Hepatocyte (in vitro differentiated cells): ENCODE measurements at regions not wholly inside any gene's neighbourhood (a gene's known extent, or its start where the extent isn't known, plus 50 kb on each side); places are given as distances from the start of the nearest gene placed in this dataset.
"Not testable (repeated sequence)": the region's sequence is repeated elsewhere in the genome, so short reads cannot be mapped to it uniquely, and the experiment has no call there.

Experiments
- DNase-seq: peaks from one replicate; pipeline ENCODE4 v3.0.0-alpha.2; 2016; ENCODE audit warnings: low spot score
- H2AFZ ChIP-seq: fragments of 200-600 bp; sonication (generic); 2 replicates; pipeline ENCODE4 v1.6.0; 2016; ENCODE audit warnings: antibody characterized with exemption, mild to moderate bottlenecking
- H3K27ac ChIP-seq: fragments of 200-600 bp; sonication (generic); 2 replicates; pipeline ENCODE4 v1.5.1; 2016; ENCODE audit warnings: mild to moderate bottlenecking
- H3K27me3 ChIP-seq: fragments of 200-600 bp; sonication (generic); 2 replicates; pipeline ENCODE4 v1.6.1; 2016
- H3K36me3 ChIP-seq: fragments of 200-600 bp; sonication (generic); replicated peaks from 2 replicates; pipeline ENCODE4 v1.5.1; 2016; ENCODE audit warnings: low read depth; ENCODE audit not compliant: insufficient read depth
- H3K4me1 ChIP-seq: fragments of 200-600 bp; sonication (generic); 2 replicates; pipeline ENCODE4 v1.5.1; 2016; ENCODE audit warnings: mild to moderate bottlenecking, moderate library complexity; ENCODE audit not compliant: insufficient read depth
- H3K4me2 ChIP-seq: fragments of 200-600 bp; sonication (generic); 2 replicates; pipeline ENCODE4 v1.6.0; 2016
- H3K4me3 ChIP-seq: fragments of 200-600 bp; sonication (generic); 2 replicates; pipeline ENCODE4 v1.5.1; 2016; ENCODE audit warnings: mild to moderate bottlenecking
- H3K79me2 ChIP-seq: fragments of 200-600 bp; sonication (generic); 2 replicates; pipeline ENCODE4 v1.6.0; 2017; ENCODE audit warnings: mild to moderate bottlenecking
- H3K9me2 ChIP-seq: fragments of 200-600 bp; sonication (generic); replicated peaks from 2 replicates; pipeline ENCODE4 v1.6.0; 2017; ENCODE audit warnings: mild to moderate bottlenecking; ENCODE audit not compliant: insufficient read depth
- H3K9me3 ChIP-seq: fragments of 200-600 bp; sonication (generic); 2 replicates; pipeline ENCODE4 v1.5.1; 2016; ENCODE audit warnings: low read depth, mild to moderate bottlenecking
- H4K20me1 ChIP-seq: fragments of 200-600 bp; sonication (generic); 2 replicates; pipeline ENCODE4 v1.6.0; 2016; ENCODE audit warnings: mild to moderate bottlenecking; ENCODE audit not compliant: insufficient read depth, poor library complexity, severe bottlenecking
- EZH2 ChIP-seq: fragments of 200-600 bp; sonication (generic); IDR thresholded peaks from 2 replicates; pipeline ENCODE4 v1.6.1; 2016; ENCODE audit warnings: antibody characterized with exemption, mild to moderate bottlenecking, borderline replicate concordance
- EZH2phosphoT487 ChIP-seq: fragments of 200-600 bp; sonication (generic); IDR thresholded peaks from one replicate; pipeline ENCODE4 v1.6.1; 2018; ENCODE audit warnings: antibody characterized with exemption, mild to moderate bottlenecking, low read depth, moderate library complexity; ENCODE audit not compliant: unreplicated experiment, severe bottlenecking
- WGBS: methylation state at CpG from one replicate; pipeline ENCODE4 v1.1.6; 2016; ENCODE audit warnings: low lambda C conversion rate; ENCODE audit errors: missing lambda C conversion rate; 5-methylcytosine and 5-hydroxymethylcytosine counted together
- TF ChIP-seq, protein P1 (sequence below): fragments of 200-600 bp; sonication (generic); IDR thresholded peaks from 2 replicates; pipeline ENCODE4 v1.5.1; 2016; ENCODE audit warnings: antibody characterized with exemption, mild to moderate bottlenecking; ENCODE audit not compliant: poor library complexity

DNA sequence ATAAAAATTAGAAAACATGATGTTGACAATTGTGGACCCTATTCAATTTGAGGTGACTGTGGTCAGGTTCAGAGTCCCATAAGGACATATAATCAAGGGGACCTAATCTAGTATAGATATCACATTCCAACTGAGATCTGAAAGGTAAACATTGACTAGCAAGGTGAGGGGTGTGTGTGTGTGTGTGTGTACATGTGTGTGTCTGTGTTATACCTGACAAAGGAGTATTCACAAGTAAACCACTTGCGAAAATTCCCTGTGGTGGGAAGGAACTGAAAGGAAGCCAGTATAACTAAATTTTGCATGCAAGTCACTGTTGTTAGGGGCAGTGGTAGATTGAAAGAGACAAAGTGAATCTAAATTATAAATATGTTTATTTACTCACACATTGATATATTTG is 723.7 kb downstream of the COL12A1 start:
- Histone ChIP-seq H3K4me2 (no peak overlapping the region), H3K27me3 (no peaks in the 10 kb centered on the region), H3K27ac (no peak overlapping the region), H3K9me2 (no peaks in the 10 kb centered on the region), H3K79me2 (no peaks in the 10 kb centered on the region), H3K9me3 (no peaks in the 10 kb centered on the region), H4K20me1 (no peaks in the 10 kb centered on the region), H3K4me1 (no peaks in the 10 kb centered on the region), H3K36me3 (no peaks in the 10 kb centered on the region), H2AFZ (no peak overlapping the region), H3K4me3 (no peak overlapping the region)
- TF ChIP-seq EZH2phosphoT487 (no peak), EZH2 (no peak)
- TF ChIP-seq, protein P1, sequence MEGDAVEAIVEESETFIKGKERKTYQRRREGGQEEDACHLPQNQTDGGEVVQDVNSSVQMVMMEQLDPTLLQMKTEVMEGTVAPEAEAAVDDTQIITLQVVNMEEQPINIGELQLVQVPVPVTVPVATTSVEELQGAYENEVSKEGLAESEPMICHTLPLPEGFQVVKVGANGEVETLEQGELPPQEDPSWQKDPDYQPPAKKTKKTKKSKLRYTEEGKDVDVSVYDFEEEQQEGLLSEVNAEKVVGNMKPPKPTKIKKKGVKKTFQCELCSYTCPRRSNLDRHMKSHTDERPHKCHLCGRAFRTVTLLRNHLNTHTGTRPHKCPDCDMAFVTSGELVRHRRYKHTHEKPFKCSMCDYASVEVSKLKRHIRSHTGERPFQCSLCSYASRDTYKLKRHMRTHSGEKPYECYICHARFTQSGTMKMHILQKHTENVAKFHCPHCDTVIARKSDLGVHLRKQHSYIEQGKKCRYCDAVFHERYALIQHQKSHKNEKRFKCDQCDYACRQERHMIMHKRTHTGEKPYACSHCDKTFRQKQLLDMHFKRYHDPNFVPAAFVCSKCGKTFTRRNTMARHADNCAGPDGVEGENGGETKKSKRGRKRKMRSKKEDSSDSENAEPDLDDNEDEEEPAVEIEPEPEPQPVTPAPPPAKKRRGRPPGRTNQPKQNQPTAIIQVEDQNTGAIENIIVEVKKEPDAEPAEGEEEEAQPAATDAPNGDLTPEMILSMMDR = no peak
- 96% methylated on average over 1 of the region's 1 CpG for WGBS
- no peak for DNase-seq

DNA sequence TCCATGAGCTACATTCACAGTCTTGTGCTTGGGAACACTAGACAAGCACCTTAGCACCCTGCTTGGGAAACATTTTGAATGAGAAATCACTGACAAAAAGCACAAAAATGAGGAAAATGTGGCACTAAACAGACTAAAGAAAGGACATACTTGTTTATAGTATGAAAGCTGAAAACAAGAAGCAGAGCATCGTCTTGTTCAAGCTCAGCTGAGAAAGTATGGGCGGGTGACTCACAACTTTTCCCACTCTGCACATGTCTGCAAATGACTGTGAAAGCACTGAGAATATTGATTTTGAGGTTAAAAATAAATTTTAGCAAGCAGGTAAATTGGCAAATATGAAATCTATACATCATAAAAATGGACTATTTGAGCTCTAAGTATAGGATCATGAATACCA is 725.3 kb downstream of the COL12A1 start:
- H2AFZ ChIP-seq = no peak overlapping the region
- H3K36me3 ChIP-seq = no peaks in the 10 kb centered on the region
- H3K4me1 ChIP-seq = no peaks in the 10 kb centered on the region
- H3K27ac ChIP-seq = no peak overlapping the region
- H3K79me2 ChIP-seq = no peaks in the 10 kb centered on the region
- no peaks in the 10 kb centered on the region for H3K9me3 ChIP-seq
- H3K4me3 ChIP-seq = no peak overlapping the region
- H3K27me3 ChIP-seq = no peaks in the 10 kb centered on the region
- no peaks in the 10 kb centered on the region for H3K9me2 ChIP-seq
- TF ChIP-seq, protein P1 = no peak
- TF ChIP-seq EZH2 = no peak
- 88% methylated on average over 2 of the region's 2 CpGs for WGBS
- no peak overlapping the region for H3K4me2 ChIP-seq
- no peak for DNase-seq
- H4K20me1 ChIP-seq = no peaks in the 10 kb centered on the region

DNA sequence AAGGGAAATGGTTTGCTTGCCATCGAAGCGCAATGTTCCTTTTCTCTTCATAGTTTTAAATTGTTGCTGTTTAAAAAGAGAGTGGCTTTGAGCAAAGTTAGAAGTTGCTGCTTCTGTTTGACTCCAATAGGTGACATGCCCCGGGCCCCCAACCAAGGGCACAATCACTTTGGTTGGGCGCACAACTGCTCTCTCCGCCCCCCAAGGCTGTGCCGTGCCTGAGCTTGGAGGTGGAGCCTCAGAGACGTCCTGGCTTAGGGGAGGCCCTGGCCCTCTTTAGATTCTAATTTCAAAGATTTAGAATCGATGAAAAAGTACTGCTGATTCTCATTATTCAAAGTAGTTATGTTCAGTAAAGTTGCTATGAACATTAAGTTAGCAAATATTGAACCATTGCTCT is 725.9 kb downstream of the COL12A1 start:
- H3K27me3 ChIP-seq = no peaks in the 10 kb centered on the region
- no peaks in the 10 kb centered on the region for H3K79me2 ChIP-seq
- no peaks in the 10 kb centered on the region for H3K9me2 ChIP-seq
- WGBS = 83% methylated on average over 8 of the region's 8 CpGs
- H3K4me2 ChIP-seq = no peak overlapping the region
- TF ChIP-seq EZH2 = no peak
- TF ChIP-seq, protein P1 = no peak
- TF ChIP-seq EZH2phosphoT487 = no peak
- H3K27ac ChIP-seq = no peak overlapping the region
- H3K9me3 ChIP-seq = no peaks in the 10 kb centered on the region
- H3K4me3 ChIP-seq = no peak overlapping the region
- H3K4me1 ChIP-seq = no peaks in the 10 kb centered on the region
- no peaks in the 10 kb centered on the region for H4K20me1 ChIP-seq
- DNase-seq = no peak
- H3K36me3 ChIP-seq = no peaks in the 10 kb centered on the region
- H2AFZ ChIP-seq = no peak overlapping the region

DNA sequence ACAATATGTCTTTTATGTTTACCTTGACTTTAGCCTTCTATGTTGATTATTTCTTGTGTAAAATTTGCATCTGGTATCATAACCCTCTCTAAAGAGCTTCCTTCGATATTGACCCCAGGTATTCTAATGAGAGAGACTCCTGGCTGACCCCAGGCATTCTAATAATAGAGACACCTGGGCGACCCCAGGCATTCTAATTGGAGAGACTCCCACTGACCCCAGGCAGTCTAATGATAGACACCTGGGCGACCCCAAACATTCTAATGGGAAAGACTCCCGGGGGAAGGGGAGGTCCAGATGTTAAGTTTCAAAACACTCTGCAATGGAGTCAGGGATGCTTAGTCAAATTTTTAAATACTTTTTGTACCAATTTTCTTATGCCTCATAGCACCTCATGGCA is 726.4 kb downstream of the COL12A1 start:
- H3K4me1 ChIP-seq = no peaks in the 10 kb centered on the region
- no peaks in the 10 kb centered on the region for H4K20me1 ChIP-seq
- H3K79me2 ChIP-seq = no peaks in the 10 kb centered on the region
- WGBS = 89% methylated on average over 4 of the region's 4 CpGs
- no peak overlapping the region for H3K27ac ChIP-seq
- no peak overlapping the region for H3K4me3 ChIP-seq
- H3K36me3 ChIP-seq = no peaks in the 10 kb centered on the region
- H2AFZ ChIP-seq = no peak overlapping the region
- H3K9me3 ChIP-seq = no peaks in the 10 kb centered on the region
- no peaks in the 10 kb centered on the region for H3K27me3 ChIP-seq
- DNase-seq = no peak
- TF ChIP-seq EZH2 (no peak), EZH2phosphoT487 (no peak)
- TF ChIP-seq, protein P1 = no peak
- H3K9me2 ChIP-seq = no peaks in the 10 kb centered on the region
- H3K4me2 ChIP-seq = no peak overlapping the region

DNA sequence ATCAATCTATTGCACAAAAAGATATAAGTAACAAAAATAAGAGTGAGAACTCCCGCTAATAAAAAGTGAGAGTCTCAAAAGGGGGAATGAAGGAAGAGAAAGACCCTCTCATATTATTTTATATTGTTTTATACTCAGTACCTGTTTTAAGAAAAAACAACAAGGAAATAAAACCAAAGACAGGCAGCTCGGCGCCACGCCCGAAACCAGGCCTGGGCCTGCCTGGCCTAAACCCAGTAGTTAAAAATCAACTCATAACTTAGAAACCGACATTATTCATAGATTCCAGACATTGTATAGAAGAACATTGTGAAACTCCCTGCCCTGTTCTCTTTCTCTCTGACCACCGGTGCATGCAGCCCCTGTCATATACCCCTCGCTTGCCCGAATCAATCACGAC is 731.8 kb downstream of the COL12A1 start:
- H3K4me2 ChIP-seq, DNase-seq, H3K4me3 ChIP-seq, H3K4me1 ChIP-seq, H3K27ac ChIP-seq, H4K20me1 ChIP-seq, H3K79me2 ChIP-seq, H3K9me3 ChIP-seq, H2AFZ ChIP-seq, H3K9me2 ChIP-seq, H3K27me3 ChIP-seq, H3K36me3 ChIP-seq: not testable (repeated sequence)
- 94% methylated on average over 10 of the region's 10 CpGs for WGBS
